HG03159 (cell line): ENCODE measurements at regions not wholly inside any gene's neighbourhood (a gene's known extent, or its start where the extent isn't known, plus 50 kb on each side); places are given as distances from the start of the nearest gene placed in this dataset.

Source experiments
- ATAC-seq: cut with Tn5 transposase; IDR thresholded peaks from one replicate; pipeline ENCODE4 v1.9.1; 2021; ENCODE audit warnings: mild to moderate bottlenecking, moderate library complexity; ENCODE audit not compliant: unreplicated experiment

GRCh38 chr2:129296806-129297205, 682.7 kb upstream of the RAB6C start:
- no peak for ATAC-seq

GRCh38 chr2:129297430-129297829, 682.0 kb upstream of the RAB6C start:
- ATAC-seq = no peak

- ATAC-seq = no peak
Observed at GRCh38 chr2:129299338-129299737, 680.1 kb upstream of the RAB6C start.

- ATAC-seq = no peak
Observed at GRCh38 chr2:129299756-129300155, 679.7 kb upstream of the RAB6C start.

GRCh38 chr2:129300456-129300855, 679.0 kb upstream of the RAB6C start:
- ATAC-seq = no peak

GRCh38 chr2:129301431-129301913, 678.0 kb upstream of the RAB6C start:
- no peak for ATAC-seq

- ATAC-seq = no peak
Observed at GRCh38 chr2:129302106-129302505, 677.4 kb upstream of the RAB6C start.

GRCh38 chr2:129302561-129303183, 676.8 kb upstream of the RAB6C start:
- ATAC-seq = no peak

GRCh38 chr2:129314120-129314519, 665.3 kb upstream of the RAB6C start:
- no peak for ATAC-seq

GRCh38 chr2:129318581-129319421, 660.7 kb upstream of the RAB6C start:
- no peak for ATAC-seq

GRCh38 chr2:129319422-129319717, 660.1 kb upstream of the RAB6C start:
- no peak for ATAC-seq

GRCh38 chr2:129320288-129320687, 659.2 kb upstream of the RAB6C start:
- ATAC-seq = no peak

- ATAC-seq = no peak
Observed at GRCh38 chr2:129324349-129324748, 655.1 kb upstream of the RAB6C start.

GRCh38 chr2:129325151-129325550, 654.3 kb upstream of the RAB6C start:
- no peak for ATAC-seq

GRCh38 chr2:129329574-129329973, 649.9 kb upstream of the RAB6C start:
- ATAC-seq = no peak

GRCh38 chr2:129330504-129330903, 649.0 kb upstream of the RAB6C start:
- ATAC-seq = no peak

- no peak for ATAC-seq
Observed at GRCh38 chr2:129331638-129332037, 647.8 kb upstream of the RAB6C start.

GRCh38 chr2:129334128-129334527, 645.3 kb upstream of the RAB6C start:
- no peak for ATAC-seq

GRCh38 chr2:129334696-129335410, 644.6 kb upstream of the RAB6C start:
- no peak for ATAC-seq

- no peak for ATAC-seq
Observed at GRCh38 chr2:129336276-129336675, 643.2 kb upstream of the RAB6C start.

- no peak for ATAC-seq
Observed at GRCh38 chr2:129337076-129337475, 642.4 kb upstream of the RAB6C start.

GRCh38 chr2:129345540-129345939, 633.9 kb upstream of the RAB6C start:
- no peak for ATAC-seq
